ENCODE measurements at regions not wholly inside any gene's neighbourhood (a gene's known extent, or its start where the extent isn't known, plus 50 kb on each side); places are given as distances from the start of the nearest gene placed in this dataset.

- no peaks in the 10 kb centered on the region for H3K79me2 ChIP-seq (ENCODE audit: insufficient read depth, low read length)
- H3K4me1 ChIP-seq (ENCODE audit: control insufficient read depth in 1 of 2, insufficient read depth in 2 of 2, low read length in 2 of 2): peaks cover 18 to 33% of the 10 kb centered on the region in 2 donors
- no peak overlapping the region for H3K4me2 ChIP-seq (replicated peaks; ENCODE audit: extremely low read depth, low read length, poor library complexity, severe bottlenecking)
- H3K27me3 ChIP-seq (ENCODE audit: control insufficient read depth in 2 of 2, insufficient read depth in 2 of 2, low read length in 2 of 2): no peaks in the 10 kb centered on the region
- H3K36me3 Mint-ChIP-seq: no peaks in the 10 kb centered on the region
- H3K4me3 Mint-ChIP-seq: no peak overlapping the region
- peaks cover 0 to 6% (median 3%) of the 10 kb centered on the region in 3 donors for H3K27me3 Mint-ChIP-seq (ENCODE audit: low read depth in 3 of 3)
- H3K9ac ChIP-seq (ENCODE audit: insufficient read depth, low read length, poor library complexity, severe bottlenecking): no peak overlapping the region
- peak overlapping the region; percentile 33 for H2AFZ ChIP-seq (ENCODE audit: insufficient read depth, low read depth, low read length, poor library complexity, severe bottlenecking)
- no peaks in the 10 kb centered on the region for H3K9me3 ChIP-seq (replicated peaks in 1 of 2; ENCODE audit: control insufficient read depth in 1 of 2, insufficient read depth in 1 of 2, low read length in 2 of 2)
- TF ChIP-seq CTCF (IDR thresholded peaks at IDR 0.05): no peak
- H3K4me1 Mint-ChIP-seq: peaks cover 27% of the 10 kb centered on the region
- no peak overlapping the region for H3K4me3 ChIP-seq (replicated peaks in 1 of 3; ENCODE audit: low read depth in 2 of 3, low read length in 3 of 3)
- peaks cover 0 to 2% (median 0%) of the 10 kb centered on the region in 7 donors for H3K9me3 Mint-ChIP-seq
- no peaks in the 10 kb centered on the region for H4K20me1 ChIP-seq (ENCODE audit: insufficient read depth, low read length)
- 92% methylated on average over 4 of the region's 7 CpGs for WGBS (ENCODE audit: insufficient coverage)
- H3K27ac Mint-ChIP-seq: peak overlapping the region in 6 of 7 donors; percentile 12 to 87 (median 56)
- intact Hi-C loops (cut with micrococcal nuclease): no loop called here
- no peak overlapping the region for H3K27ac ChIP-seq (ENCODE audit: low read depth in 1 of 2, low read length in 2 of 2)
- no peak for DNase-seq
- no peaks in the 10 kb centered on the region for H3K36me3 ChIP-seq (replicated peaks in 1 of 2; ENCODE audit: control insufficient read depth in 1 of 2, insufficient read depth in 2 of 2, low read length in 2 of 2)
Measured at GRCh38 chr1:219081943-219082925, 91.4 kb upstream of the LYPLAL1 start.

- no peak overlapping the region for H3K27ac Mint-ChIP-seq
Measured at GRCh38 chr1:219083631-219084030, 90.0 kb upstream of the LYPLAL1 start.

More at GRCh38 chr1:219083631-219084030, 90.0 kb upstream of the LYPLAL1 start:
- Histone ChIP-seq H2AFZ (ENCODE audit: insufficient read depth, low read depth, low read length, poor library complexity, severe bottlenecking) (no peak overlapping the region), H3K36me3 (replicated peaks in 1 of 2; ENCODE audit: control insufficient read depth in 1 of 2, insufficient read depth in 2 of 2, low read length in 2 of 2) (no peaks in the 10 kb centered on the region), H3K4me2 (replicated peaks; ENCODE audit: extremely low read depth, low read length, poor library complexity, severe bottlenecking) (no peak overlapping the region), H3K79me2 (ENCODE audit: insufficient read depth, low read length) (no peaks in the 10 kb centered on the region), H3K9ac (ENCODE audit: insufficient read depth, low read length, poor library complexity, severe bottlenecking) (no peak overlapping the region), H3K9me3 (replicated peaks in 1 of 2; ENCODE audit: control insufficient read depth in 1 of 2, insufficient read depth in 1 of 2, low read length in 2 of 2) (no peaks in the 10 kb centered on the region), H3K27ac (ENCODE audit: low read depth in 1 of 2, low read length in 2 of 2) (no peak overlapping the region), H4K20me1 (ENCODE audit: insufficient read depth, low read length) (no peaks in the 10 kb centered on the region), H3K27me3 (ENCODE audit: control insufficient read depth in 2 of 2, insufficient read depth in 2 of 2, low read length in 2 of 2) (no peaks in the 10 kb centered on the region), H3K4me3 (replicated peaks in 1 of 3; ENCODE audit: low read depth in 2 of 3, low read length in 3 of 3) (no peak overlapping the region), H3K4me1 (ENCODE audit: control insufficient read depth in 1 of 2, insufficient read depth in 2 of 2, low read length in 2 of 2) (peaks cover 32 to 47% of the 10 kb centered on the region in 2 donors)
- DNase-seq: no peak
- no peak for TF ChIP-seq CTCF (IDR thresholded peaks at IDR 0.05)
- H3K4me3 Mint-ChIP-seq: no peak overlapping the region
- no peaks in the 10 kb centered on the region for H3K36me3 Mint-ChIP-seq
- peaks cover 41% of the 10 kb centered on the region for H3K4me1 Mint-ChIP-seq
- peaks cover 0 to 6% (median 0%) of the 10 kb centered on the region in 3 donors for H3K27me3 Mint-ChIP-seq (ENCODE audit: low read depth in 3 of 3)
- WGBS (ENCODE audit: insufficient coverage): no CpG with 5 or more reads among the region's 1 CpG
- peaks cover 0 to 1% (median 0%) of the 10 kb centered on the region in 7 donors for H3K9me3 Mint-ChIP-seq
- intact Hi-C loops (cut with micrococcal nuclease): no loop called here
